OCI-LY1 (cell line): ENCODE measurements at regions not wholly inside any gene's neighbourhood (a gene's known extent, or its start where the extent isn't known, plus 50 kb on each side); places are given as distances from the start of the nearest gene placed in this dataset.

Experiments used
- H2AFZ ChIP-seq: fragments of 200-600 bp; sonication (generic), shearing (Covaris generic); 2 replicates; pipeline ENCODE4 v1.6.0; 2014; ENCODE audit warnings: antibody characterized with exemption, mild to moderate bottlenecking, low read length
- H3F3A ChIP-seq: fragments of 200-600 bp; sonication (generic), shearing (Covaris generic); 2 replicates; pipeline ENCODE4 v1.6.0; 2014; ENCODE audit warnings: mild to moderate bottlenecking, antibody characterized with exemption, low read length, moderate library complexity; ENCODE audit not compliant: insufficient read depth
- H3K27ac ChIP-seq: fragments of 200-600 bp; sonication (generic); 2 replicates; pipeline ENCODE4 v1.5.1; 2014; ENCODE audit warnings: low read length, mixed run types, mild to moderate bottlenecking, low read depth; ENCODE audit not compliant: poor library complexity, severe bottlenecking
- H3K27me3 ChIP-seq: fragments of 200-600 bp; sonication (generic); 2 replicates; pipeline ENCODE4 v1.6.0; 2014; ENCODE audit warnings: antibody characterized with exemption, mild to moderate bottlenecking, low read length, moderate library complexity; ENCODE audit not compliant: insufficient read depth
- H3K36me3 ChIP-seq: fragments of 200-600 bp; sonication (generic); 2 replicates; pipeline ENCODE4 v1.6.1; 2014; ENCODE audit warnings: mild to moderate bottlenecking, antibody characterized with exemption, low read length, moderate library complexity, mixed read lengths; ENCODE audit not compliant: insufficient read depth
- H3K4me1 ChIP-seq: fragments of 200-600 bp; sonication (generic); 2 replicates; pipeline ENCODE4 v1.5.1; 2014; ENCODE audit warnings: mild to moderate bottlenecking, low read length, moderate library complexity; ENCODE audit not compliant: insufficient read depth, severe bottlenecking
- H3K4me2 ChIP-seq: fragments of 200-600 bp; sonication (generic), shearing (Covaris generic); 2 replicates; pipeline ENCODE4 v1.6.1; 2014; ENCODE audit warnings: low read length
- H3K4me3 ChIP-seq: fragments of 200-600 bp; sonication (generic); 2 replicates; pipeline ENCODE4 v1.5.1; 2014; ENCODE audit warnings: low read length, low read depth, mild to moderate bottlenecking, mixed read lengths; ENCODE audit not compliant: poor library complexity, severe bottlenecking
- H3K79me2 ChIP-seq: fragments of 200-600 bp; shearing (Covaris generic); 2 replicates; pipeline ENCODE4 v1.6.1; 2016; ENCODE audit warnings: mixed run types, low read length, mixed read lengths; ENCODE audit not compliant: insufficient read depth
- H3K9ac ChIP-seq: fragments of 200-600 bp; sonication (generic), shearing (Covaris generic); 2 replicates; pipeline ENCODE4 v1.6.1; 2014; ENCODE audit warnings: mild to moderate bottlenecking, low read length, mixed read lengths
- H3K9me2 ChIP-seq: fragments of 200-600 bp; sonication (generic), shearing (Covaris generic); 2 replicates; pipeline ENCODE4 v1.6.1; 2014; ENCODE audit warnings: low read depth, mild to moderate bottlenecking, low read length, mixed read lengths
- H3K9me3 ChIP-seq: fragments of 200-600 bp; shearing (Covaris generic); 2 replicates; pipeline ENCODE4 v1.6.1; 2014; ENCODE audit warnings: low read length, mixed read lengths
- H4K20me1 ChIP-seq: fragments of 200-600 bp; sonication (generic), shearing (Covaris generic); 2 replicates; pipeline ENCODE4 v1.6.0; 2016; ENCODE audit warnings: mild to moderate bottlenecking, low read length; ENCODE audit not compliant: insufficient read depth
- EZH2 ChIP-seq: fragments of 200-600 bp; sonication (generic), shearing (Covaris generic); IDR thresholded peaks from 2 replicates; pipeline ENCODE4 v1.8.0; 2017; ENCODE audit warnings: borderline replicate concordance, mixed run types, mild to moderate bottlenecking, antibody characterized with exemption, low read length, moderate library complexity, mixed read lengths
- TF ChIP-seq, protein P1 (sequence below): fragments of 200-600 bp; sonication (generic), shearing (Covaris generic); IDR thresholded peaks from 2 replicates; pipeline ENCODE4 v1.5.1; 2017; ENCODE audit warnings: mild to moderate bottlenecking, antibody characterized with exemption, low read length, moderate library complexity, mixed read lengths

- H3K4me1 ChIP-seq: no peaks in the 10 kb centered on the region
- no peak overlapping the region for H3K4me2 ChIP-seq
- no peaks in the 10 kb centered on the region for H3K79me2 ChIP-seq
- no peaks in the 10 kb centered on the region for H3K9me3 ChIP-seq
- no peaks in the 10 kb centered on the region for H3K27me3 ChIP-seq
- no peaks in the 10 kb centered on the region for H3K9me2 ChIP-seq
- H3K4me3 ChIP-seq: no peak overlapping the region
- no peak overlapping the region for H3K9ac ChIP-seq
- H3F3A ChIP-seq: no peaks in the 10 kb centered on the region
- no peak for TF ChIP-seq EZH2
- TF ChIP-seq, protein P1, sequence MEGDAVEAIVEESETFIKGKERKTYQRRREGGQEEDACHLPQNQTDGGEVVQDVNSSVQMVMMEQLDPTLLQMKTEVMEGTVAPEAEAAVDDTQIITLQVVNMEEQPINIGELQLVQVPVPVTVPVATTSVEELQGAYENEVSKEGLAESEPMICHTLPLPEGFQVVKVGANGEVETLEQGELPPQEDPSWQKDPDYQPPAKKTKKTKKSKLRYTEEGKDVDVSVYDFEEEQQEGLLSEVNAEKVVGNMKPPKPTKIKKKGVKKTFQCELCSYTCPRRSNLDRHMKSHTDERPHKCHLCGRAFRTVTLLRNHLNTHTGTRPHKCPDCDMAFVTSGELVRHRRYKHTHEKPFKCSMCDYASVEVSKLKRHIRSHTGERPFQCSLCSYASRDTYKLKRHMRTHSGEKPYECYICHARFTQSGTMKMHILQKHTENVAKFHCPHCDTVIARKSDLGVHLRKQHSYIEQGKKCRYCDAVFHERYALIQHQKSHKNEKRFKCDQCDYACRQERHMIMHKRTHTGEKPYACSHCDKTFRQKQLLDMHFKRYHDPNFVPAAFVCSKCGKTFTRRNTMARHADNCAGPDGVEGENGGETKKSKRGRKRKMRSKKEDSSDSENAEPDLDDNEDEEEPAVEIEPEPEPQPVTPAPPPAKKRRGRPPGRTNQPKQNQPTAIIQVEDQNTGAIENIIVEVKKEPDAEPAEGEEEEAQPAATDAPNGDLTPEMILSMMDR: no peak
- H4K20me1 ChIP-seq: no peaks in the 10 kb centered on the region
- H3K27ac ChIP-seq: no peak overlapping the region
- H2AFZ ChIP-seq: no peak overlapping the region
- no peaks in the 10 kb centered on the region for H3K36me3 ChIP-seq
Measured at GRCh38 chr20:55266361-55266760, 739.0 kb downstream of the CBLN4 start.

GRCh38 chr20:55264703-55265239, 740.5 kb downstream of the CBLN4 start:
- no peak overlapping the region for H3K4me2 ChIP-seq
- H3K9me3 ChIP-seq: no peaks in the 10 kb centered on the region
- H3K27ac ChIP-seq: no peak overlapping the region
- H3K36me3 ChIP-seq: no peaks in the 10 kb centered on the region
- TF ChIP-seq, protein P1: no peak
- no peak for TF ChIP-seq EZH2
- no peaks in the 10 kb centered on the region for H3K27me3 ChIP-seq
- no peaks in the 10 kb centered on the region for H3K79me2 ChIP-seq
- no peaks in the 10 kb centered on the region for H3K9me2 ChIP-seq
- no peak overlapping the region for H2AFZ ChIP-seq
- no peaks in the 10 kb centered on the region for H3F3A ChIP-seq
- H3K4me3 ChIP-seq: no peak overlapping the region
- H3K4me1 ChIP-seq: no peaks in the 10 kb centered on the region
- H4K20me1 ChIP-seq: no peaks in the 10 kb centered on the region
- no peak overlapping the region for H3K9ac ChIP-seq

GRCh38 chr20:55258559-55258958, 746.8 kb downstream of the CBLN4 start:
- Histone ChIP-seq H4K20me1 (no peaks in the 10 kb centered on the region), H3K9ac (no peak overlapping the region), H3K9me3 (no peaks in the 10 kb centered on the region), H3K4me1 (no peaks in the 10 kb centered on the region), H3K79me2 (no peaks in the 10 kb centered on the region), H3K4me2 (no peak overlapping the region), H3K9me2 (no peaks in the 10 kb centered on the region), H3K27ac (no peak overlapping the region), H3K27me3 (no peaks in the 10 kb centered on the region), H3K4me3 (no peak overlapping the region), H3F3A (no peaks in the 10 kb centered on the region), H3K36me3 (no peaks in the 10 kb centered on the region), H2AFZ (no peak overlapping the region)
- TF ChIP-seq, protein P1: no peak
- TF ChIP-seq EZH2: no peak
